DND-41 (cell line): ENCODE measurements at regions not wholly inside any gene's neighbourhood (a gene's known extent, or its start where the extent isn't known, plus 50 kb on each side); places are given as distances from the start of the nearest gene placed in this dataset.

Experiments used
- CTCF ChIP-seq: IDR thresholded peaks from 2 replicates; pipeline ENCODE4 v1.5.1; 2012; ENCODE audit warnings: borderline replicate concordance, low read length, moderate library complexity, mild to moderate bottlenecking; ENCODE audit not compliant: poor library complexity, severe bottlenecking; ENCODE audit errors: extremely low read depth
- EZH2 ChIP-seq: IDR thresholded peaks from 3 replicates; pipeline ENCODE4 v1.6.1; 2012; ENCODE audit warnings: borderline replicate concordance, low read depth, mild to moderate bottlenecking, moderate library complexity, low read length, inconsistent platforms; ENCODE audit not compliant: severe bottlenecking

GRCh38 chr2:160741815-160742214 lies 248.2 kb upstream of the RBMS1 start:
- TF ChIP-seq EZH2 (no peak), CTCF (no peak)
